MCF 10A (cell line): ENCODE measurements at regions not wholly inside any gene's neighbourhood (a gene's known extent, or its start where the extent isn't known, plus 50 kb on each side); places are given as distances from the start of the nearest gene placed in this dataset.

Source experiments
- BruUV-seq: library from RNA; stranded (reverse); fragments of 400-500 nt; replicated peaks from 2 replicates; lab custom pipeline; 2021; lab: Mats Ljungman, UMichigan
- CTCF ChIA-PET: fragments of 300-600 bp; sonication (Branson Sonifier 250); formaldehyde crosslinking; extraction: SDS; loops from one replicate; lab custom pipeline; 2021; ENCODE audit warnings: antibody characterized with exemption, inconsistent platforms; lab: Yijun Ruan, JAX
- POLR2A ChIA-PET: fragments of 300-600, 350-650 bp; sonication (Branson Sonifier 250); formaldehyde crosslinking; extraction: SDS; loops from one replicate; lab custom pipeline; 2020; ENCODE audit warnings: antibody characterized with exemption, inconsistent platforms; lab: Yijun Ruan, JAX
- DNase-seq: peaks from one replicate; pipeline ENCODE4 v3.0.0-alpha.2; 2018; ENCODE audit not compliant: unreplicated experiment
- H3K27ac Mint-ChIP-seq: one replicate; pipeline ENCODE4 v1.8.0; 2022; ENCODE audit warnings: mild to moderate bottlenecking, low read depth, mixed read lengths; ENCODE audit not compliant: unreplicated experiment
- H3K27me3 Mint-ChIP-seq: one replicate; pipeline ENCODE4 v1.8.0; 2022; ENCODE audit warnings: mixed read lengths; ENCODE audit not compliant: insufficient read depth, unreplicated experiment
- H3K36me3 Mint-ChIP-seq: one replicate; pipeline ENCODE4 v1.8.0; 2022; ENCODE audit warnings: mild to moderate bottlenecking, moderate library complexity, mixed read lengths; ENCODE audit not compliant: insufficient read depth, unreplicated experiment
- H3K4me1 Mint-ChIP-seq: one replicate; pipeline ENCODE4 v1.8.0; 2022; ENCODE audit warnings: mixed read lengths; ENCODE audit not compliant: insufficient read depth, unreplicated experiment
- H3K4me3 Mint-ChIP-seq: one replicate; pipeline ENCODE4 v1.8.0; 2022; ENCODE audit warnings: mild to moderate bottlenecking, moderate library complexity, mixed read lengths; ENCODE audit not compliant: unreplicated experiment
- H3K9me3 Mint-ChIP-seq: one replicate; pipeline ENCODE4 v1.8.0; 2022; ENCODE audit warnings: mixed read lengths; ENCODE audit not compliant: unreplicated experiment
- intact Hi-C: fragments of 100-400 bp; cut with micrococcal nuclease; formaldehyde crosslinking; loops from 2 replicates; pipeline ENCODE4 v1.14.1; 2022
- TF ChIP-seq, protein P1 (sequence below): fragments of 200-600 bp; IDR thresholded peaks from one replicate; pipeline ENCODE4 v1.8.0; 2022; ENCODE audit warnings: antibody characterized with exemption, mild to moderate bottlenecking; ENCODE audit not compliant: unreplicated experiment

DNA sequence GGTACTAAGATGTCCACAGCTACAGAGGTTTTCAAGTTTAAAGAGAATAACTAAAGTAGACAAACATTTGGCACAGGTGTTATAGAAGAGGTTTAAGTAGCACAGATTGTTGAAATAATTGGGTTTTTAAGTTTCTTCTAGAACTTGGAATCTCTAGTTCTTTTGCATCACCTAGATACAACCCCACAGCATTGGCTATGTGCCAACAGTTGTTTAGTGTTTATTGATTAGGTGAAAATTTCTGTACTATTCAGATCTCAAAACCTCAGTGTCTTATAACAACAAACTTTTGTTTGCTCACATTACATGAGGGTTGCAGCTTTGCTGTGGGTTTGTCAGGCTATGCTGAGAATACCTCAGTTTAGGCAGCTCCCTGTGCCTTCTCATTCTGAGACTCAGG, 162.5 kb downstream of the TBX15 start:
- no TSS peak for BruUV-seq
- intact Hi-C loops = no loop called here
- POLR2A ChIA-PET = no interaction called here
- no peak overlapping the region for H3K27ac Mint-ChIP-seq
- H3K36me3 Mint-ChIP-seq = no peaks in the 10 kb centered on the region
- H3K4me3 Mint-ChIP-seq = no peak overlapping the region
- TF ChIP-seq, protein P1, sequence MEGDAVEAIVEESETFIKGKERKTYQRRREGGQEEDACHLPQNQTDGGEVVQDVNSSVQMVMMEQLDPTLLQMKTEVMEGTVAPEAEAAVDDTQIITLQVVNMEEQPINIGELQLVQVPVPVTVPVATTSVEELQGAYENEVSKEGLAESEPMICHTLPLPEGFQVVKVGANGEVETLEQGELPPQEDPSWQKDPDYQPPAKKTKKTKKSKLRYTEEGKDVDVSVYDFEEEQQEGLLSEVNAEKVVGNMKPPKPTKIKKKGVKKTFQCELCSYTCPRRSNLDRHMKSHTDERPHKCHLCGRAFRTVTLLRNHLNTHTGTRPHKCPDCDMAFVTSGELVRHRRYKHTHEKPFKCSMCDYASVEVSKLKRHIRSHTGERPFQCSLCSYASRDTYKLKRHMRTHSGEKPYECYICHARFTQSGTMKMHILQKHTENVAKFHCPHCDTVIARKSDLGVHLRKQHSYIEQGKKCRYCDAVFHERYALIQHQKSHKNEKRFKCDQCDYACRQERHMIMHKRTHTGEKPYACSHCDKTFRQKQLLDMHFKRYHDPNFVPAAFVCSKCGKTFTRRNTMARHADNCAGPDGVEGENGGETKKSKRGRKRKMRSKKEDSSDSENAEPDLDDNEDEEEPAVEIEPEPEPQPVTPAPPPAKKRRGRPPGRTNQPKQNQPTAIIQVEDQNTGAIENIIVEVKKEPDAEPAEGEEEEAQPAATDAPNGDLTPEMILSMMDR = no peak
- no peaks in the 10 kb centered on the region for H3K4me1 Mint-ChIP-seq
- DNase-seq = no peak
- CTCF ChIA-PET = interaction anchor here (0.6 to 1.0 kb wide), 4 partner anchors 50 to 670 kb away, joined by 3 to 5 read pairs (median 3); no protein-coding TSS in a partner anchor
- H3K27me3 Mint-ChIP-seq = no peaks in the 10 kb centered on the region
- peaks cover 4% of the 10 kb centered on the region for H3K9me3 Mint-ChIP-seq

DNA sequence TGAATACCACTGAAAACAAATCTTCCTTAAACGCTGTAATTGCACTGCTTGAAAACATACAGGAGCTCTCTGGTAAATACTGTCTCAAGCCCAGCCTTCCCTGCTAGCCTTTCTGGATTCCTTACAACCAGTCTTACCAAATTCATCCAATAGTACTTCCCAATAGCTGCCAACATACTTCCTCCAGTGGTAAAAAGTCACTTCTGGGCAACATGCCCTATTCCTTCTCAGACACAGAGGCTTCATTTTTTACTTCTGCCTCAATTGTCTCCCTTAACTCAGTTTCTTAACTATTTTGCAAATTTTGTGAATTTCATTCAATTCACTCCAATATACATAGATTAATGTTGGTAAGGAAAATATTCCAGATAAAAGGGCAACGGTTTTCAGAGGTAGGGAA, 166.3 kb downstream of the TBX15 start:
- no peaks in the 10 kb centered on the region for H3K36me3 Mint-ChIP-seq
- no peak overlapping the region for H3K27ac Mint-ChIP-seq
- ChIA-PET POLR2A (no interaction called here), CTCF (no interaction called here)
- no TSS peak for BruUV-seq
- TF ChIP-seq, protein P1 = no peak
- no peaks in the 10 kb centered on the region for H3K27me3 Mint-ChIP-seq
- no peak overlapping the region for H3K4me3 Mint-ChIP-seq
- intact Hi-C loops = no loop called here
- no peaks in the 10 kb centered on the region for H3K9me3 Mint-ChIP-seq
- H3K4me1 Mint-ChIP-seq = no peaks in the 10 kb centered on the region
- no peak for DNase-seq

DNA sequence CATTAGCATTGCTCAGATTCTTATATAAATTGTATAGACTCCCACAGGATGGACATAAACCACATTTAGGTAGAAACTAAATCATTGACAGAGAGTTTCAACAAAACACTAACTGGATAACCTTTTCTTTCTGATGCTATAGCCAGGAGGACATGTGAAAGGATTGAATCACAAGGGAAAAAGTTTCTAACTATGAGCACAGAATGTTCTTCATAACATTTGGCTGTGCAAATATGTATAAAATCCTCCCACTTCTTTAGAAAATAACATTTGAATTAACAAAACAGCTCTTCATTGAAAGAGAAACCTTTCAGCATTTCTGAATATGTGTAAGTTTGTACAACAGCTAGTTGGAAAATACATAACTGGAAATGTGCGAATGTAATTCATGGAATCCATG, 167.3 kb downstream of the TBX15 start:
- ChIA-PET POLR2A (no interaction called here), CTCF (interaction anchor here (0.7 kb wide), 1 partner anchor 256 kb away, joined by 4 read pairs; no protein-coding TSS in a partner anchor)
- no peak for DNase-seq
- intact Hi-C loops = no loop called here
- Mint-ChIP-seq H3K27me3 (no peaks in the 10 kb centered on the region), H3K4me1 (no peaks in the 10 kb centered on the region), H3K4me3 (no peak overlapping the region), H3K27ac (no peak overlapping the region), H3K9me3 (no peaks in the 10 kb centered on the region), H3K36me3 (no peaks in the 10 kb centered on the region)
- no TSS peak for BruUV-seq
- TF ChIP-seq, protein P1 = no peak

DNA sequence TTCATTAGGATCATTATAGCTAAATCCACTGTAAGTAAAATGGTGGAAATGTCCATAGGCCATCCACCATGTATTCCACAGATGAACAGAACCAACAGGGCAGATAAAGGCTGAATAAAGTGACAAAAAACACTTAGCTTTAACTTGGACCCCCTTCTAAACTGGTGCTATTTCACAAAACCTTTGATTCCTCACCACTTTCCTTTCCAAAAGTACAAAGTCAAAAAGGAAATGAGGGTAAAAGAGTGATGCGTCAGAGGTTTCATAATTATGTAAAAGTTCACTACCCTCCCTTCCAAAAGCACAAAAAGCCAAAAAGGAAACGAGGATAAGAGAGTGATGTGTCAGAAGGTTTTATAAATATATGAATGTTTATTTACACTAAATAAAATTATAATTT, 172.2 kb downstream of the TBX15 start:
- CTCF ChIA-PET = no interaction called here
- intact Hi-C loops = no loop called here
- Mint-ChIP-seq H3K27me3 (no peaks in the 10 kb centered on the region), H3K27ac (no peak overlapping the region), H3K9me3 (no peaks in the 10 kb centered on the region), H3K4me1 (no peaks in the 10 kb centered on the region), H3K4me3 (no peak overlapping the region), H3K36me3 (no peaks in the 10 kb centered on the region)
- TF ChIP-seq, protein P1 = no peak
- BruUV-seq = no TSS peak
- no peak for DNase-seq
- POLR2A ChIA-PET = no interaction called here
